HG02642 (cell line): ENCODE measurements at regions not wholly inside any gene's neighbourhood (a gene's known extent, or its start where the extent isn't known, plus 50 kb on each side); places are given as distances from the start of the nearest gene placed in this dataset.
"Not testable (repeated sequence)": the region's sequence is repeated elsewhere in the genome, so short reads cannot be mapped to it uniquely, and the experiment has no call there.

ENCODE experiments used
- ATAC-seq: cut with Tn5 transposase; IDR thresholded peaks from one replicate; pipeline ENCODE4 v1.9.1; 2021; ENCODE audit warnings: mild to moderate bottlenecking; ENCODE audit not compliant: unreplicated experiment, poor library complexity

- ATAC-seq: no peak
These were observed 237.3 kb upstream of the TUT7 start for GRCh38 chr9:86591472-86591871.

GRCh38 chr9:86589730-86590129, 235.5 kb upstream of the TUT7 start:
- ATAC-seq: no peak

- ATAC-seq: no peak
These were observed 235.1 kb upstream of the TUT7 start for GRCh38 chr9:86589273-86589672.

- no peak for ATAC-seq
These were observed 231.9 kb upstream of the TUT7 start for GRCh38 chr9:86586144-86586494.

GRCh38 chr9:86585422-86586143, 231.4 kb upstream of the TUT7 start:
- no peak for ATAC-seq

- no peak for ATAC-seq
These were observed 226.5 kb upstream of the TUT7 start for GRCh38 chr9:86580688-86581087.

- no peak for ATAC-seq
These were observed 224.5 kb upstream of the TUT7 start for GRCh38 chr9:86578722-86579121.

GRCh38 chr9:86577420-86578333, 223.5 kb upstream of the TUT7 start:
- ATAC-seq: no peak

GRCh38 chr9:86575825-86576525, 221.8 kb upstream of the TUT7 start:
- no peak for ATAC-seq

- ATAC-seq: no peak
These were observed 220.9 kb upstream of the TUT7 start for GRCh38 chr9:86575137-86575536.

- ATAC-seq: no peak
These were observed 219.7 kb upstream of the TUT7 start for GRCh38 chr9:86573886-86574285.

- ATAC-seq: no peak
These were observed 218.7 kb upstream of the TUT7 start for GRCh38 chr9:86572904-86573303.

- ATAC-seq: not testable (repeated sequence)
These were observed 211.4 kb upstream of the TUT7 start for GRCh38 chr9:86565603-86566002.

GRCh38 chr9:86563936-86564335, 209.7 kb upstream of the TUT7 start:
- ATAC-seq: no peak

- no peak for ATAC-seq
These were observed 209.1 kb upstream of the TUT7 start for GRCh38 chr9:86563350-86563749.

GRCh38 chr9:86562691-86563090, 208.5 kb upstream of the TUT7 start:
- ATAC-seq: no peak

GRCh38 chr9:86557918-86558317, 203.7 kb upstream of the TUT7 start:
- no peak for ATAC-seq

- no peak for ATAC-seq
These were observed 203.0 kb upstream of the TUT7 start for GRCh38 chr9:86557063-86557766.

GRCh38 chr9:86555661-86556060, 201.5 kb upstream of the TUT7 start:
- ATAC-seq: no peak

- ATAC-seq: no peak
These were observed 196.2 kb upstream of the TUT7 start for GRCh38 chr9:86550401-86550800.
